RPMI7951 (cell line): ENCODE measurements at regions not wholly inside any gene's neighbourhood (a gene's known extent, or its start where the extent isn't known, plus 50 kb on each side); places are given as distances from the start of the nearest gene placed in this dataset.
"Not testable (repeated sequence)": the region's sequence is repeated elsewhere in the genome, so short reads cannot be mapped to it uniquely, and the experiment has no call there.

Experiments
- DNase-seq: peaks from one replicate; pipeline ENCODE4 v3.0.0-alpha.2; 2012; ENCODE audit warnings: low read depth

DNA sequence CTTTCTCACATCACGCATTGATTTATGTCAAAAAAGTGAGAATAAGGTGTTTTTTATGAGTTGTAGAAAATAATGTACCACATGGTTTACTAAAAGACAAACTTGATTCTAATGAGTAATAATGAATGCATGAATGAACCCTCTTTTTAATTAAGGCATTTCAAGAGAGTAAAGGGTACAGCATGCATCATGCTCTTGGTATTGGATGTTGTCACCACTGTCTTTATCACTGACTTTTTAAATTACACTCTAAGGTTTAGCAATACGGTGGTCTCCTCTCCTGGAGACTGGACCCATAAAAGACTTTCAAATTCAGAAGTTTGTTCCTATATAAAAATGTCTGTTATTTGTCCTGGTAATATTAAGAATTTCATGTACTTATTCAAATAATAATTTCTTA, 277.5 kb upstream of the TGFBR2 start:
- DNase-seq: not testable (repeated sequence)

DNA sequence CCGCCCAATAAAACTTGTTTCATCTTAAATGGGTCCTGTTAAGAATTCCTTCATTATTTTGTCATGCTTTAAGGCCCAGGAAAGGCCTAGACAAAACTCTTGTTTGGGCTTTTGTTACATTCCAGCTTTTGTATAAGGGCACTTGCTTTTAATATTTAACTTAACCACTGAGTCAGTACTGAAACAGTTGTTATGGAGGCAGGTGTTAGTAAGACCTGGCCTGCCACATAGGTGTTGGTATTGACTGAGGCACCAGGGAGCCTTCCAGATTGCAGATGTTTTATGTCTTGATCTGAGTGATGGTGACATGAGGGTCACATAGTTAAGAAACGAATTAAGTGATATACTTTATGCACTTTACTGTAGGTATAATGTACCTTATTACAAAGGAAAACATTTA, 274.9 kb upstream of the TGFBR2 start:
- DNase-seq: no peak

DNA sequence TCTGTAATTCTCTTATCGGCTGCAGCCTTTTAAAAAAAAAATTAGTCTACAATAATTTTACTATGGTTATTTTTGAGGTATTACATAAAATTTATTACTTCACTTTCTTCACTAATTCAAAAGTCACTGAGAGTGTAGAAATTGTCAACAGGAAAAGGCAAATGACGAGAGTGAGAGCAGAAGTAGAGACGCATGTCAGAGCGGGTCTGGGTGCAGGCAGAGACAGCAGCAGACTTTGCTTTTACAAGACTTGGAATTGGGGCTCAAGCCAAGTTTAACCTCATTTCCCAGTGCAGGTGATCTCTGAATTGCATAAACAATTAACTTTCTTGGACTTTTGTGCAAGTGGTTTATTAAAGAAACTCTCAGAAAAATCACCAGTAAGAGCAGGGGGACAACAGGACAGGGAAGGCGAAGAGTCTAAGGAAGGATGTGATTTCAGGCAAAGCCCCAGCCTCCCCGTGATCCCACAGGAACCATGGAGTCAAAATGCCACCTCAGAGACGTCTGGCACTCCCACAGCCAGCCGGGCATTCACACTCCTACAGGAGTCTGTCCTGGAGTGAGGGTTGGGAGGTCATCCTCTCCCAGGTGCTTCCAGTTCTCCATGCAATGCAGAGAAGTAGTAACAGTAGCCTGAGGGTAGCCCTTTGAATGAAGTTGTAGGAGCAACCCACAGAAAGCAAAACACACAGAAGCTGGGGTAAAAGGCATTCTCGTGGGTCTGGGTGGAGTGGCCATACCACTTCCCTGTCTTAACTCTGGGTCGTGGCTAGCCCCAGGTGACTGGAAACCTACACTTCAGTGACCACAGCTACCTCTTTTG, 274.0 kb upstream of the TGFBR2 start:
- DNase-seq: peak; percentile 48

DNA sequence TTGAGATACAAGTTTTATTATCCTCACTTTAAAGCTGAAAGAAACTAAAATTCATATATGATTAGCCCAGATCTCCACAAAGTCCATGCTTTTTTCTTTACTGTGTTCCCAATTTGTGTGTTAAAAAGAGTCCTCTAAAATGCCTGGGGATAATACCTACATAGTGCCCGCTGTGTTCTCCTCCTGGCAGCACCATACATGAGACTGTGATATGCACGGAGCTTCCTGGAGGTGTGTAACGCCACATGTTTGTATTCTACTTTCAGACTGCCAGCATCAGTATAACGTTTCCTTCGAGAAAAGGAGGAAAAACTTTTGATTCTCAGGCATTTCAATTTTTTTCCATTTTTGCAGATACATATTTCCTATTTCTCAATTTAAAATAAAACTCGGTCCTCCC, 273.3 kb upstream of the TGFBR2 start:
- DNase-seq: no peak

DNA sequence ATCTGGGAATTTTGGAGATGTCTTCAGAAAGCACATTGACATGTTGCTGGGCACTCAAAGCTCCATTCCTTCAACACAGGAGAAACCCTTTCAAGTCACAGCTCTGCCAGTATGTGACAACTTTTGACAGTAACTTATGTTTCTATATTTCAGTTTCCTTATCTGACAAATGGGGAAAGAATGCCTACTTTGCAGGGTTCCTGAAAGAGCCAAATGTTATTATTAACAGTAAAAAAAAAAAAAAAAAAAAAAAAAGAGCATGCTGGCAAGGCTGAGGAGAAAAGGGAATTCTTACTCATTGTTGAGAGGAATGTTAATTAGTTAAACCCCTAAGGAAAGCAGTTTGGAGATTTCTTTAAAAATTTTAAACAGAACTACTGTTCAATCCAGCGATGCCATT, 272.5 kb upstream of the TGFBR2 start:
- DNase-seq: peak; percentile 59

DNA sequence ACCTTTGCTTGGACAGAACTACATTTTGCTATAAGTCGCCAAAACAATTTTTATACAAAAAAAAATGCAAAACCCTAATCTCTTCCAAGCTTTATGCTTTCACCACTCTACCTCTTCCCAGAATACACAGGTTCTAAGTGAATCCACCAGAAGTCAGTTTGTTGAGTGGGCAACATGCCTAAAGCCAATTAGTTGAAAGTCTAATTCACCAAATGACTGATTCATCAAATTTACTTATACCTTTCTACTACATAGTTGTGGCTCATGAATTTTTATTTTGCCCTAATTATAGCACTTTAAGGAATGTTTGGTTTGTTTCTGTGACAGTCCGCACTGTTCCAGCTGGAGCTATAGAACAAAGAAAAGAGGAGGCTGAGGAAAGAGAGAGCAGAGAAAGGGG, 265.9 kb upstream of the TGFBR2 start:
- DNase-seq: no peak

DNA sequence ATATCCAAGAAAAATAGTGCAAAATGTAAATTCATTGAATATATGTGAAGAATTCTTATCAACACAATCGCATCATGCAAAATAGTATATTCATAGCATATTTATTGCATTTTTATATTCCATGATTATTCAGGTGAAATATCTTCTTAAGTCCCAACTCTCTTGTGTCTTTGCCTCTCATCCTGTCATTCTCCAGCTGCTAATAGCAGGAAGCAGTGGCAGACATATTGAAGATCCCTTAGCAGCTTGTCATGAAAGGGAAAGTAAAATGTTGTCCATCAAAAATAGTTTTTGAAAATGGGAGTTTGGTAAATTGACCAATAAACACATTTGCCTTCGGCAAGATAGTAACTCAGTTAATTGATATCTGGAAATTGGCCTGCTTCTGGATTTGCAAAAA, 265.3 kb upstream of the TGFBR2 start:
- no peak for DNase-seq

DNA sequence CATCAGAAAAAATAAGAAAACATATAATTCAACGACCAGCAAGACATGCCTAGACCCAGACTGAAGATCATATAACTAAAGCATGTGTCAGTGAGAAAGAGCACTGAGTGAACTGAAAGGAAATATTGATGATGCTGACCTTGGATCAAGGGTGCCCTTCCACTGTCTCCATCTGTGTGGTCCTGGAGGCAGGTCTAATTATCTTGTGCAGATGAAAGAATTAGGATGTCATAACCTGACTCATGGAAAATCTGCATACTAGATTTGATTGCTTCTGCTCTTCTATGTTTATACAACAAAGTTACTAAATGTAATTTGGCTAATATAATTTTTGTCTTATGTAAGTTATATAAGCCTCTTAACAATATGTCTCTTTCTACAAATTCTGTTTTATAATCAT, 264.6 kb upstream of the TGFBR2 start:
- DNase-seq: no peak

DNA sequence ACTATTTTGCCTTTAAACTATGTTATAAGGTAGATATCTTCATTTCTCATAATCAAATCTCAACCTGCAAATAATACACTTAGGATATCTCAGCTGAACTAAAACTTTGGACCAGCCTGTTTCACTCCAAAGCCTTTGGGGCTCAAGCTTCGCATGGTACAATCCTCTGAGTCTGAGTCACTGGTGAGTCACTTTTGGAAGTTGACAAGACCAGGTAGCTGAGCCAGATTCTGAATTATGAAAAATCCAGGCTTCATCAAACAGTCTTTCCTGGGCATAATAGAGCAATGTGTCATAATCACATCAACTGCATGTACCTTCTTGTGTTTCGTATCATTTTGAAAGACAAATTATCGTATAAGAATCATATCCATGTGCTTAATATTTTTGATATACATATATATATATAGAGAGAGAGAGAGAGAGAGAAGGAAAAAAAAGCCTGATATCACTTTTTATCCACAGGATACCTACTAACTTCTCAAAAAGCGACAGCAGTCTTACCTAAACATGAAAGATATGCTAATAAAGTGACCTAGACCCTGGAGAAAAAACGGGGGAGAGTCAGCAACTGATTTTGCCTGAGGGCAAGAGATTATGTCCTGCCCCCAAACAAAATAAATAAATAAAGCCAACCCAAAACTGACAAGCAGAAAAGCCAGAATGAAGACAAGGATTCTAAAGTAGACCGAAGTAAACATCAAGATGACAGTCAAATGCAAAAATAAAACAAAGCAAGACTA, 263.9 kb upstream of the TGFBR2 start:
- peak; percentile 97 for DNase-seq

DNA sequence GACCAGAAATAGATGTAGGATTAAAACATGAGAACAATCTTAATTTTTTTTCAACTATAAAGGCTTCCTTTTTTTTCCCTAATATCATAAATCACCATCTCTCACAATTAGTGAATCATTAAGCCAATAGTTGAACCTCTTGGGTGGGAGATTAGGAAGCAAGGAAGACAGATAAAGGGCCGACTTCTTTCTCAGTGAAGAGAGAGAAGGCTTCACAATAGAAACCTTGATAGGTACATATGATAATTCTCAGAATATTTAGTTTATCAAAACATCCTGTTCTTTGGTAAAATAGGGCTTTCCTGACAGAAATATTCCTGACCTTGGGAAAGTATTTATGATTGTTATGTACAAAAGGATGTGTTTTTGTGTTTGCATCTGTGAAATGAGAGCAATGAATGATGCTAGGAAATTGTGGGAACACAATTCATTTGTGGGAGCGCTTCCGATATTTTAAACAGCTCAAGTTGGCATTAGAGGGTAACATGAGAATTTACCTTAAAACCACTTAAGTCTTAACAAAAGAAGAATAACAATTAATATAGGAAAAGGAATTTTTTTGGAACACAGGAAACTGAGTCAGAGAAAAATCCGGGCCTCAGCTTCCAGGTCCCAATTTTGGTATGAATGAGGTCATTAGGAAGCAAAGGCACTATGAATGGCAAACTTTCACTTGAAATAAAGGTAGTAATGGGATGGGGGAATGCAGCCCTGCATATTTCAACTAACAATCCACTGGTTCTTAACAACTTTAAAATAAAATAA, 263.2 kb upstream of the TGFBR2 start:
- no peak for DNase-seq

DNA sequence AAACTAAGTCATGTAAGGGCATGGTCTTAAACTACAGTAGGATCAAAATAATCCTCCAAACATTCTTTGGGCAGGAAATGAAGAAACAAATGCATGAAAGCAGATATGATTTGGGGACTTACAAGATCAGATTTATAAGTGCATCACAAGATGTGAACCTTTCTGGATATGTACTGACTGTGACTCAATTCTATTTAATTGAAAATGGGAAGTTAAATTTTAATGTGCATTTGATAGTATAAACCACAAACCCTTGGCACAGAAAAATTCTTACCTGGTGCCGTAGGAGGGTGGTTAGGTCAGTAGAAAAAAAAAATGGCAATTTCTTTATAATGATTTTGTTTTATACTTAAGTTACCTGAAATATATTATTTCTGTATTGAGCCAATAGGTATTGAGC, 262.5 kb upstream of the TGFBR2 start:
- DNase-seq: no peak

DNA sequence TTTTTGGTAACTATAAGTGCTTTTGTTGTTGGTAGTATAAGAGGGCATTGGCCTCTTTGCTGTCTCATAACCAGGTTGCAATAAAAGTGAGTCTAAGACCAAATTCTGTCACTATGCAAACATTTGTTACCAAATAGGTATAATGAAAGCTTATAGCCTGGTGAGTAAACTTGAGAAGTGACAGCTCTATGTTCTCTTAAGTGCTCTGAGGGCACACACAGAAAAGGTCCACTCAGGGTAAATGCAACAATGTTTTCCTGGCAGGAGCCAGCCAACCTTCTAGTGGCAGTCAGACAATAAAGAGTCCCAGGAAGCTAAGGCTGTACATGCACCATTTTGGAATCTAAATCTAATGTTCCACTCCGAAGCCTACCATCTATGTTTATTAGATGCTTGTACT, 262.1 kb upstream of the TGFBR2 start:
- no peak for DNase-seq

DNA sequence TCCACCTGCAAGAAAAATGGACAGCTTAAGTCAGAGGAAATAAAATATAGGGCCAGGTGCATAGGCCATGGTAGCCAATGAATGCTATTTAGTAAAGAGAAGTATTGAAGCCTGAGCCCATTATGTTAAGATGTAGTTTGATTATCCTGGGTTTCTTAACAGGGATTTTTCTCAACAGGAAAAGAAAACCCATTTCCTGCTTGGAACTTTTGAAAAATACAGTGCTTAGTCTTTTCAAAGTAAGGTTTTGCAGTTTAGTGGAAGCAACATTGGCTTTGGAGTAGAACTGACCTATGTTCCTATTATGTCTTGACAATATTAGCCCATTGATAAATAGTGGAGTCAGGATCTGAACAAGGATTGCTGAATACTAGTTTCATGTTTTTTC, 259.5 kb upstream of the TGFBR2 start:
- DNase-seq: no peak

DNA sequence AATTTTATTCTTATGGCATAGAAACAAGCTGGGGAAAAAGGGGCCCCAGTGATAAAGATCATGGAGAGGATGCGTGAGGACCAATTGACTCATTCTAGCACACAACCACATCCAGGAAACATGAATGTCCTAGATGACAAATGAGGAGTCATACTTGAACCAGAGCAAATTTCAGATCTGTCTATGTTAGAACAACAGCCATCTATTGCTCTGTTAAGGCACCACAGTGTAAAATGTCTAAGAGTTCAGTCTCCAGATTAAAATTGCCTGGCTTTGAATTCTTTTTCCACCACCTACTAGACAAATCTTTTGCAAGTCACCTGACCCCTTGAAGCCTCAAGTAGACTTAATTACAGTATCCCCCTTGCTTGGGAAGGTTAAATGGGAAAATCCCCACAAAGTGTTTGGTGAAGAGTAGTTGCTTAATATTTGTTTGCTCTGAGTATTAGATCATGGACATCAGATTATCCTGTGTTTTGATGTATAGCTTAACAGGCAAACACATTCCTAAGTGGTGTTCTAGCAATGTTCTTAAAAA, 258.7 kb upstream of the TGFBR2 start:
- peak; percentile 99 for DNase-seq

DNA sequence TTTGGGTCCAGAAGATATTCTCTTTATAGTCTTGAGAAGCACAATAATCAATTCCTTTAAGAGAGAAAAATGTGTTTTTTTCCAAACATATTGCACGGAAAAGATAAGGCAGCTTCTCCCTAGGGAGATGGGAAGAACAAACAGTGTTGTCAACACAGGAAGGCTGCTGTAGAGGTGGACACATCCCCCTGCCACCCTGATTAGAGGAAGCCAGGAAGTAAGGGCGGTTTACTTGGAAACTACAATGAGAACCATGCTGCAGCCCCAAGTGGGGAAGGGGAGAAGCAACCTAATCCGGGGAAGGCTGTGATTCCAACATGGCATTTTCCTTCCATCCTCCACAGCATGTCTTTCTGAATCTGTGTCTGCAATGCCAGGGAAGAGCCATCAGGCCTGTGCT, 256.9 kb upstream of the TGFBR2 start:
- DNase-seq: no peak

DNA sequence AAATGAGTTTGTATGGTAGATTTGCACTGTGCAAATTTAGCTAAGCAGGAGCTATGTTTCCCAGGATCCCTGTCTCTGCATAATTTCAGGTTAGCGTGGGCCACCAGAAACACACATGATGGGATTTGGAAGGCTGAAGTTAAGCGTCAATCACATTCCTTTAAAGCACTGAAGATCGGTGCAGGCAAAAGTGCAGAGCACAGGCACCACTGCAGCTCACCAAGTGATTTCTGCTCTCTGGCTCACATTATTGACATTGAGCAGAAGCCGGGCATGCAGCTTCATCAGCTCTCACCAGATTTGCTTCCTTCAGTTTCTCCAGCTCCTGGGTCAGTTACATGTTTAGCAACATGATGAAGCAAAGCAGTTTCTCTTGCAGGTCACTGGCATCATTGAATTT, 256.4 kb upstream of the TGFBR2 start:
- DNase-seq: no peak

DNA sequence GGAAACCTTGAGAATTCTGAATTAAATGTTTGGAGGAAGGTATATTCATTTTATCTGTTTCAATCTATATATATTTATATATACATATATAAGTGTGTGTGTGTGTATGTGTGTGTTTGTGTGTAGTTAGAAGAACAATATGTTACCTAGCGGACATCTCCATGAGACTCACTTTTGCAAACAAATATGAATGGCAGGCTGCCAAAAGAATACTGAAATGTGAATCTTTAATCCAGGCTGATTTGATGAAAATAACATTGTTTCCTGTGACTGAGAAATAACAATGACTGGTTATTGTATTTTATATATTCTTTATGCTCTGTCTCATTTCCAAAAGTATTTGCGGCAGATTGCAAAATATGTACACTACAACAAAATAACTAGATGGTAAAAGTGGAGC, 255.5 kb upstream of the TGFBR2 start:
- DNase-seq: no peak

DNA sequence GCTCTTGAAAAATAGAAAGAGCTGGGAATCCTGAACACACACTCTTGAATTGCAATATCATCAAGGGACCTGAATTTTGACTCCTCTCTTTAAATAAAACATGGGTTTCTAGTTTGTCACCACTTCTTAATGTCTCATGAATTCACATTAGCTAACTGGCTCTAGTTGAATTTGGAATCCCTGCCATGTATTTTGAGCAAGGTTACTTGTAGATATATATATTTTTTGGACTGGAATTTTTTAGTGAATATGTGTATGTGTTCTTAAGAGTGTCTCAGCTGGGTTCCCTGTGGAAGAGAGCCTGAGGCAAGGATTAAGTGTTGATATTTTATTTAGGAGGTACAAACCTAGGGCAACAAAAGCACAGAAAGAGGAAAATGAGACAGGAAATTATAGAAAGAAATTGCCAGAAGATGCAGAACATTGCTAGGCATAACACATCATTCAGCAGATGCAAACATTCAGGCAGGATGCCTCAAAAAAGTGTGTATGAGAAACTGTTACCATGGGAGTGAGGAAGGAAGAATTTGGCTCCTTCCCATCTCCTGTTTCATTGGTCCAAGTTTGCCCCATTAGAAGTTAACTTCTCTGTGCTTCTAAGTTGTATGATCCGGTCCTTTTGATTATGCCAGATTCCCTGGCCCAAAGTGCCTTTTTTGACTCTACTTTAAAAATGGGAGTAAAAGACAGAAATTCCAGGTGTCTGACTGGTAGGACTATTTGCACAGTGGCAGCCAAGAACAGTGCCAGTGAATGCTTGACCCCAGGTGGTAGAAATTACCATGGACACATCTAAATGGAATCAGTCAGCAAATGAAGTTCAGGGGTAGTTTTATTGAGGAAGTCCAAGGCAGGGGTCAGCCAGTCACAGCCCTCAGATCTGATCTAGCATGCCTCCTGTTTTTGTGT, 253.7 kb upstream of the TGFBR2 start:
- no peak for DNase-seq

DNA sequence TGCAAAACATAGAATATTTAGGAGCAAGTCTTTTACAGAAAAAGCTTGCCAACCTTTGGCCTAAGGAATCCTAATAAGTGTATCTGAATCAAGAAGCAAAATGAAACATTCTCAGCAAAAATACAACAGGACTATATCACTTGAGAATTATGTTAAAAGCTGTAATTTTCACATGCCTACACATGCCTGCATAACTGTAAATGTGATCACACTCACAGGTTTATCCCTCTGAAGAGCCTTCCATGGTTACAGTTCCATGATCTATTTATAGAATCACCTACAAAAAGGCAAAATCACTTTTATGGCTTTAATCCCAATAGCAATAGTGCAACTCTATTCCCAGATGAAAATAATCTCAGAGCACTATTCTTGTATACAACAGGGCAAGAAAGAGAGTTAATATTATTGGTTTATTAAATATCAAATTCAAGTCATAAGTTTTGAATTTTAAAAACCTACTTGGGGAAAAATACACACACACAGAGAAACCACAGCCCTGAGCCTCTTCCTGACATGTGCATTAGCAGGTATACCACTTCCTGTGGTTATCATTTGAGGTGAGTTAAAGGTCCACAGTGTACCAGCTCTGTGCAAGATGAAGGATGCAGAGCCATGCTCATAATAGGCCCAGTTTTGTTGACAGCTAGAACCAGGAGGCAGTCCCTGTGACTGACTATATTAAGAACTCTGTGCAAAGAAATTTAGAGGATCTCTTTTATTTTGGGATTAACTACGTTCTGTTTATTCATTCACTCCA, 252.5 kb upstream of the TGFBR2 start:
- DNase-seq: no peak

DNA sequence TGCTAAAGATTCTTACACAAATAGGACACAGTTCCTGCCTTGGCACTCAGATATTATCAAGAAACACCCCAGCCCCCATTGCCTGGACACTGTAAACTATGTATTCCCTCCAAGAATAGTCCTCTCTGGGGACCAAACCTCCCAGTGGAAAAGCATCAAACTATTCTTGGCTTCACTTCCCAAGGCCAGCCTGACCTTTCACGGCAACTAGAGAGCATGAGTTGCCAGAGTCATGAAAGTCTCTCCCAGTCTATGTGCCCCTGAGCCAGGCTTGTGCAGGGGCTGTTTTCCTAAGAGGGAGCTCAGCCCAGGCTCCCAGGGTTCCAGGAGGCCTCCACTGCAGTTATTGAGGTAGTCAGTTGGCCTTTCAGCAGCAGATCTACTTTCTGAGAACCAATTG, 251.9 kb upstream of the TGFBR2 start:
- no peak for DNase-seq

DNA sequence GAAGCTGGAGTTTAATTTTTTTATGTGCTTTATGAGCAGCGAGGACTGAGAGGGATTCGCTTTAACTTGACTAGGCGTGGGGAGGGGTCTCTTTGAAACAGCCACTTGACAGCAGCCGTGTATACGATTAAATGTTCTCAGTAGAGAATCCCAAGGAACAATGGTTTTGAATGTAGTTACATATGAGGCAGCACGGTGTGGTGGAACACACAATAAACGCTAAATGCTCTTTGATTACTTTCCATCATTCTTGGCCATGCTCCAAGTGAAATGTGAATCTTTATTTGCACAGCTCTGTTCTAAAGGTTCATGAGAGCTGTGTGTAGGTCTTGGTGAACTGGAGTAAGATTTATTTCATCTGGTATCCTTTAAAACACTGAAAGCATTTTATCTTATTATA, 251.4 kb upstream of the TGFBR2 start:
- no peak for DNase-seq
